GM23338 (cell line): ENCODE measurements at regions not wholly inside any gene's neighbourhood (a gene's known extent, or its start where the extent isn't known, plus 50 kb on each side); places are given as distances from the start of the nearest gene placed in this dataset.

ENCODE experiments used
- ATAC-seq: fragments of 200-7000 bp; cut with Tn5 transposase; 3 replicates; pipeline ENCODE4 v1.9.1; 2020
- DNase-seq: peaks from one replicate; pipeline ENCODE4 v3.0.0-alpha.2; 2015; ENCODE audit warnings: low spot score
- H2AFZ ChIP-seq: fragments of 200-600 bp; sonication (generic); 2 replicates; pipeline ENCODE4 v1.8.0; 2016; ENCODE audit warnings: antibody characterized with exemption, mild to moderate bottlenecking, moderate library complexity
- H3F3A ChIP-seq: fragments of 200-600 bp; sonication (generic); replicated peaks from 2 replicates; pipeline ENCODE4 v1.8.0; 2017; ENCODE audit warnings: antibody characterized with exemption, mixed run types, low read depth
- H3K27ac ChIP-seq: fragments of 200-600 bp; sonication (generic); 2 replicates; pipeline ENCODE4 v1.6.1; 2016; ENCODE audit warnings: low read depth
- H3K27me3 ChIP-seq: fragments of 200-600 bp; sonication (generic); 2 replicates; pipeline ENCODE4 v1.8.0; 2016; ENCODE audit warnings: mild to moderate bottlenecking, mixed run types, moderate library complexity; ENCODE audit not compliant: insufficient read depth
- H3K36me3 ChIP-seq: fragments of 200-600 bp; sonication (generic); 2 replicates; pipeline ENCODE4 v1.8.0; 2016; ENCODE audit warnings: mild to moderate bottlenecking; ENCODE audit not compliant: insufficient read depth
- H3K4me1 ChIP-seq: fragments of 200-600 bp; sonication (generic); 2 replicates; pipeline ENCODE4 v1.8.0; 2016; ENCODE audit warnings: mild to moderate bottlenecking, moderate library complexity; ENCODE audit not compliant: insufficient read depth
- H3K4me2 ChIP-seq: fragments of 200-600 bp; sonication (generic); 2 replicates; pipeline ENCODE4 v1.7.1; 2017; ENCODE audit warnings: mixed run types
- H3K4me3 ChIP-seq: fragments of 200-600 bp; sonication (generic); 2 replicates; pipeline ENCODE4 v1.6.1; 2016; ENCODE audit warnings: mixed run types
- H3K79me2 ChIP-seq: fragments of 200-600 bp; sonication (generic); replicated peaks from 2 replicates; pipeline ENCODE4 v1.8.0; 2017; ENCODE audit warnings: mild to moderate bottlenecking; ENCODE audit not compliant: insufficient read depth
- H3K9me2 ChIP-seq: fragments of 200-600 bp; sonication (generic); 2 replicates; pipeline ENCODE4 v1.8.0; 2017; ENCODE audit not compliant: insufficient read depth
- H4K20me1 ChIP-seq: fragments of 200-600 bp; sonication (generic); replicated peaks from 2 replicates; pipeline ENCODE4 v1.8.0; 2017; ENCODE audit warnings: mild to moderate bottlenecking; ENCODE audit not compliant: insufficient read depth
- H3K27ac Mint-ChIP-seq: 2 replicates; pipeline ENCODE4 v1.8.0; 2020; ENCODE audit warnings: inconsistent platforms, mild to moderate bottlenecking, moderate library complexity, mixed read lengths
- H3K27me3 Mint-ChIP-seq: 3 replicates; pipeline ENCODE4 v1.8.0; 2022; ENCODE audit warnings: low read depth, mild to moderate bottlenecking, moderate library complexity, mixed read lengths, inconsistent platforms; ENCODE audit not compliant: insufficient read depth, poor library complexity
- H3K36me3 Mint-ChIP-seq: 3 replicates; pipeline ENCODE4 v1.8.0; 2021; ENCODE audit warnings: low read depth, mild to moderate bottlenecking, inconsistent platforms, moderate library complexity, mixed read lengths
- H3K4me1 Mint-ChIP-seq: 3 replicates; pipeline ENCODE4 v1.8.0; 2020; ENCODE audit warnings: mild to moderate bottlenecking, inconsistent platforms, mixed read lengths
- H3K4me3 Mint-ChIP-seq: 3 replicates; pipeline ENCODE4 v1.8.0; 2021; ENCODE audit warnings: moderate library complexity, mild to moderate bottlenecking, inconsistent platforms, mixed read lengths
- H3K9me3 Mint-ChIP-seq: 3 replicates; pipeline ENCODE4 v1.8.0; 2020; ENCODE audit warnings: moderate library complexity, mild to moderate bottlenecking, inconsistent platforms, mixed read lengths
- EZH2 ChIP-seq: fragments of 200-600 bp; sonication (generic); IDR thresholded peaks from one replicate; pipeline ENCODE4 v1.8.0; 2017; ENCODE audit warnings: antibody characterized with exemption, mild to moderate bottlenecking, low read depth; ENCODE audit not compliant: unreplicated experiment
- EZH2phosphoT487 ChIP-seq: fragments of 200-600 bp; sonication (generic); IDR thresholded peaks from one replicate; pipeline ENCODE4 v1.8.1; 2018; ENCODE audit warnings: antibody characterized with exemption; ENCODE audit not compliant: unreplicated experiment
- JUNB ChIP-seq: IDR thresholded peaks from one replicate; pipeline ENCODE4 v1.6.1; 2016; ENCODE audit warnings: antibody characterized with exemption; ENCODE audit not compliant: unreplicated experiment
- NANOG ChIP-seq: IDR thresholded peaks from 2 replicates; pipeline ENCODE4 v1.6.1; 2016; ENCODE audit warnings: antibody characterized with exemption, borderline replicate concordance
- POLR2AphosphoS5 ChIP-seq: IDR thresholded peaks from 2 replicates; pipeline ENCODE4 v1.6.1; 2016; ENCODE audit warnings: antibody characterized with exemption, low read depth
- STAT1 ChIP-seq: IDR thresholded peaks from one replicate; pipeline ENCODE4 v1.6.1; 2016; ENCODE audit warnings: antibody characterized with exemption; ENCODE audit not compliant: unreplicated experiment
- ZNF114 ChIP-seq: fragments of 250-450 bp; sonication (Bioruptor Pico); IDR thresholded peaks from 2 replicates; pipeline ENCODE4 v1.5.0; 2020; ENCODE audit warnings: mild to moderate bottlenecking, moderate library complexity
- ZNF331 ChIP-seq: fragments of 250-450 bp; sonication (Bioruptor Pico); IDR thresholded peaks from 2 replicates; pipeline ENCODE4 v1.5.0; 2020; ENCODE audit warnings: low read depth, mild to moderate bottlenecking, moderate library complexity
- TF ChIP-seq, protein P1 (sequence below): fragments of 250-450 bp; sonication (Bioruptor Pico); IDR thresholded peaks from 2 replicates; pipeline ENCODE4 v1.5.0; 2020; ENCODE audit warnings: mild to moderate bottlenecking, moderate library complexity
- TF ChIP-seq, protein P2 (sequence below), 2 experiments: fragments of 200-600 bp in 1 of 2; sonication (generic) in 1 of 2; conservative IDR thresholded peaks; 2 replicates each; pipeline versions ENCODE4 v1.5.1 to v1.6.1; 2016 to 2017; ENCODE audit warnings: antibody characterized with exemption in 2 of 2, low read depth in 2 of 2, mild to moderate bottlenecking in 2 of 2, moderate library complexity in 1 of 2
- TF ChIP-seq, protein P3 (sequence below): IDR thresholded peaks from one replicate; pipeline ENCODE4 v1.6.1; 2018; ENCODE audit warnings: antibody characterized with exemption; ENCODE audit not compliant: unreplicated experiment

DNA sequence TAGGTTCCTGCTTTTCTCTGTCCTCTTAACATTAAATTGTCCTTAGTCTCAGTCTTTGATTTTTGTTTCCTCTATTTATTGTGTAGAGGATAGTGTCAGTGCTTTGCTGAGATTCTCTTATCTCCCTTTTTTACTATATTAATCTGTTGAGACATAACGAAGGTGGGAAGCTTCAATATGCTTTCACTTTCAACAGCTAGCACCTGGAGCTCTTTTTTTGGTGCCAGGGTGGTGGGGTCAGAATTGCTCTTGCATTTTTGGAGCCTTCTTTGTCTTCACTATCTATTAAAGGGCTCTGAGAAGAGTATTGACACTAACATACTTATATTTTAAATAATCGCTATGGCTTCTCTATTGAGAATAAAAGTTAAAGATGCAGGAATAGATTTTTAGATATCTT, 97.1 kb upstream of the EPHA7 start:
- Histone ChIP-seq H3K36me3 (no peaks in the 10 kb centered on the region), H3K4me3 (no peak overlapping the region), H4K20me1 (no peaks in the 10 kb centered on the region), H3K9me2 (no peaks in the 10 kb centered on the region), H3K4me2 (no peak overlapping the region), H3F3A (no peaks in the 10 kb centered on the region), H3K79me2 (no peaks in the 10 kb centered on the region), H2AFZ (no peak overlapping the region), H3K27ac (no peak overlapping the region), H3K4me1 (no peaks in the 10 kb centered on the region), H3K27me3 (no peaks in the 10 kb centered on the region)
- Mint-ChIP-seq H3K9me3 (no peaks in the 10 kb centered on the region), H3K4me3 (no peak overlapping the region), H3K27ac (no peak overlapping the region), H3K36me3 (no peaks in the 10 kb centered on the region), H3K4me1 (peaks cover 2% of the 10 kb centered on the region; the same call in 1 of the 3 replicates), H3K27me3 (no peaks in the 10 kb centered on the region)
- DNase-seq (no peak), ATAC-seq (no peak)
- no peak for TF ChIP-seq ZNF114 (CRISPR knock-in tag)

DNA sequence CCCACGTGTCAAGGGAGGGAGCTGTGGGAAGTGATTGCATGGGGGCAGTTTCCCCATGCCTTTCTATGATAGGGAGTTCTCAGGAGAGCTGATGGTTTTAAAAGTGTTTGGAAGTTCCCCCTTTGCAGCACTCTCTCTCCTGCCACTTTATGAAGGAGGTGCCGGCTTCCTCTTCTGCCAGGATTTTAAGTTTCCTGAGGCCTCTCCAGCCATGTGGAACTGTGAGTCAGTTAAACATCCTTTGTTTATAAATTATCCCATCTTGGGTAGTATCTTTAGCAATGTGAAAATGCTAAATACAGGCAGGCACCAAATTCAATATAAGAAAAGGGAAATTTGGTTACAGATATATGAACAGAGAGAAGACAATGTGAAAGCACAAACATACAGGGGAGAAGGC, 96.4 kb upstream of the EPHA7 start:
- H3K27me3 Mint-ChIP-seq = no peaks in the 10 kb centered on the region
- Histone ChIP-seq H3K4me2 (no peak overlapping the region), H3K27ac (no peak overlapping the region), H3K9me2 (no peaks in the 10 kb centered on the region), H3K4me1 (no peaks in the 10 kb centered on the region), H2AFZ (peak overlapping the region; percentile 18; the same call in 1 of the 2 replicates), H3K36me3 (no peaks in the 10 kb centered on the region), H3K27me3 (no peaks in the 10 kb centered on the region), H4K20me1 (no peaks in the 10 kb centered on the region), H3F3A (no peaks in the 10 kb centered on the region), H3K79me2 (no peaks in the 10 kb centered on the region), H3K4me3 (no peak overlapping the region)
- H3K36me3 Mint-ChIP-seq = no peaks in the 10 kb centered on the region
- H3K27ac Mint-ChIP-seq = no peak overlapping the region
- no peaks in the 10 kb centered on the region for H3K9me3 Mint-ChIP-seq
- no peak overlapping the region for H3K4me3 Mint-ChIP-seq
- ATAC-seq (no peak), DNase-seq (no peak)
- peaks cover 2% of the 10 kb centered on the region; the same call in 1 of the 3 replicates for H3K4me1 Mint-ChIP-seq
- TF ChIP-seq, protein P1, sequence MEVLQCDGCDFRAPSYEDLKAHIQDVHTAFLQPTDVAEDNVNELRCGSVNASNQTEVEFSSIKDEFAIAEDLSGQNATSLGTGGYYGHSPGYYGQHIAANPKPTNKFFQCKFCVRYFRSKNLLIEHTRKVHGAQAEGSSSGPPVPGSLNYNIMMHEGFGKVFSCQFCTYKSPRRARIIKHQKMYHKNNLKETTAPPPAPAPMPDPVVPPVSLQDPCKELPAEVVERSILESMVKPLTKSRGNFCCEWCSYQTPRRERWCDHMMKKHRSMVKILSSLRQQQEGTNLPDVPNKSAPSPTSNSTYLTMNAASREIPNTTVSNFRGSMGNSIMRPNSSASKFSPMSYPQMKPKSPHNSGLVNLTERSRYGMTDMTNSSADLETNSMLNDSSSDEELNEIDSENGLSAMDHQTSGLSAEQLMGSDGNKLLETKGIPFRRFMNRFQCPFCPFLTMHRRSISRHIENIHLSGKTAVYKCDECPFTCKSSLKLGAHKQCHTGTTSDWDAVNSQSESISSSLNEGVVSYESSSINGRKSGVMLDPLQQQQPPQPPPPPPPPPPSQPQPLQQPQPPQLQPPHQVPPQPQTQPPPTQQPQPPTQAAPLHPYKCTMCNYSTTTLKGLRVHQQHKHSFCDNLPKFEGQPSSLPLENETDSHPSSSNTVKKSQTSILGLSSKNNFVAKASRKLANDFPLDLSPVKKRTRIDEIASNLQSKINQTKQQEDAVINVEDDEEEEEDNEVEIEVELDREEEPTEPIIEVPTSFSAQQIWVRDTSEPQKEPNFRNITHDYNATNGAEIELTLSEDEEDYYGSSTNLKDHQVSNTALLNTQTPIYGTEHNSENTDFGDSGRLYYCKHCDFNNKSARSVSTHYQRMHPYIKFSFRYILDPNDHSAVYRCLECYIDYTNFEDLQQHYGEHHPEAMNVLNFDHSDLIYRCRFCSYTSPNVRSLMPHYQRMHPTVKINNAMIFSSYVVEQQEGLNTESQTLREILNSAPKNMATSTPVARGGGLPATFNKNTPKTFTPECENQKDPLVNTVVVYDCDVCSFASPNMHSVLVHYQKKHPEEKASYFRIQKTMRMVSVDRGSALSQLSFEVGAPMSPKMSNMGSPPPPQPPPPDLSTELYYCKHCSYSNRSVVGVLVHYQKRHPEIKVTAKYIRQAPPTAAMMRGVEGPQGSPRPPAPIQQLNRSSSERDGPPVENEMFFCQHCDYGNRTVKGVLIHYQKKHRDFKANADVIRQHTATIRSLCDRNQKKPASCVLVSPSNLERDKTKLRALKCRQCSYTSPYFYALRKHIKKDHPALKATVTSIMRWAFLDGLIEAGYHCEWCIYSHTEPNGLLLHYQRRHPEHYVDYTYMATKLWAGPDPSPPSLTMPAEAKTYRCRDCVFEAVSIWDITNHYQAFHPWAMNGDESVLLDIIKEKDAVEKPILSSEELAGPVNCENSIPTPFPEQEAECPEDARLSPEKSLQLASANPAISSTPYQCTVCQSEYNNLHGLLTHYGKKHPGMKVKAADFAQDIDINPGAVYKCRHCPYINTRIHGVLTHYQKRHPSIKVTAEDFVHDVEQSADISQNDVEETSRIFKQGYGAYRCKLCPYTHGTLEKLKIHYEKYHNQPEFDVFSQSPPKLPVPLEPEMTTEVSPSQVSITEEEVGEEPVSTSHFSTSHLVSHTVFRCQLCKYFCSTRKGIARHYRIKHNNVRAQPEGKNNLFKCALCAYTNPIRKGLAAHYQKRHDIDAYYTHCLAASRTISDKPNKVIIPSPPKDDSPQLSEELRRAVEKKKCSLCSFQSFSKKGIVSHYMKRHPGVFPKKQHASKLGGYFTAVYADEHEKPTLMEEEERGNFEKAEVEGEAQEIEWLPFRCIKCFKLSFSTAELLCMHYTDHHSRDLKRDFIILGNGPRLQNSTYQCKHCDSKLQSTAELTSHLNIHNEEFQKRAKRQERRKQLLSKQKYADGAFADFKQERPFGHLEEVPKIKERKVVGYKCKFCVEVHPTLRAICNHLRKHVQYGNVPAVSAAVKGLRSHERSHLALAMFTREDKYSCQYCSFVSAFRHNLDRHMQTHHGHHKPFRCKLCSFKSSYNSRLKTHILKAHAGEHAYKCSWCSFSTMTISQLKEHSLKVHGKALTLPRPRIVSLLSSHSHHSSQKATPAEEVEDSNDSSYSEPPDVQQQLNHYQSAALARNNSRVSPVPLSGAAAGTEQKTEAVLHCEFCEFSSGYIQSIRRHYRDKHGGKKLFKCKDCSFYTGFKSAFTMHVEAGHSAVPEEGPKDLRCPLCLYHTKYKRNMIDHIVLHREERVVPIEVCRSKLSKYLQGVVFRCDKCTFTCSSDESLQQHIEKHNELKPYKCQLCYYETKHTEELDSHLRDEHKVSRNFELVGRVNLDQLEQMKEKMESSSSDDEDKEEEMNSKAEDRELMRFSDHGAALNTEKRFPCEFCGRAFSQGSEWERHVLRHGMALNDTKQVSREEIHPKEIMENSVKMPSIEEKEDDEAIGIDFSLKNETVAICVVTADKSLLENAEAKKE (CRISPR knock-in tag) = no peak
- no peak for TF ChIP-seq POLR2AphosphoS5
- TF ChIP-seq, protein P2, sequence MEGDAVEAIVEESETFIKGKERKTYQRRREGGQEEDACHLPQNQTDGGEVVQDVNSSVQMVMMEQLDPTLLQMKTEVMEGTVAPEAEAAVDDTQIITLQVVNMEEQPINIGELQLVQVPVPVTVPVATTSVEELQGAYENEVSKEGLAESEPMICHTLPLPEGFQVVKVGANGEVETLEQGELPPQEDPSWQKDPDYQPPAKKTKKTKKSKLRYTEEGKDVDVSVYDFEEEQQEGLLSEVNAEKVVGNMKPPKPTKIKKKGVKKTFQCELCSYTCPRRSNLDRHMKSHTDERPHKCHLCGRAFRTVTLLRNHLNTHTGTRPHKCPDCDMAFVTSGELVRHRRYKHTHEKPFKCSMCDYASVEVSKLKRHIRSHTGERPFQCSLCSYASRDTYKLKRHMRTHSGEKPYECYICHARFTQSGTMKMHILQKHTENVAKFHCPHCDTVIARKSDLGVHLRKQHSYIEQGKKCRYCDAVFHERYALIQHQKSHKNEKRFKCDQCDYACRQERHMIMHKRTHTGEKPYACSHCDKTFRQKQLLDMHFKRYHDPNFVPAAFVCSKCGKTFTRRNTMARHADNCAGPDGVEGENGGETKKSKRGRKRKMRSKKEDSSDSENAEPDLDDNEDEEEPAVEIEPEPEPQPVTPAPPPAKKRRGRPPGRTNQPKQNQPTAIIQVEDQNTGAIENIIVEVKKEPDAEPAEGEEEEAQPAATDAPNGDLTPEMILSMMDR (conservative IDR thresholded peaks at IDR 0.05; ENCODE audit: low read depth in 2 of 2) = no peak
- no peak for TF ChIP-seq STAT1
- TF ChIP-seq ZNF114 (CRISPR knock-in tag) = no peak
- TF ChIP-seq EZH2 = no peak
- TF ChIP-seq NANOG = no peak
- TF ChIP-seq EZH2phosphoT487 = no peak
- TF ChIP-seq JUNB = no peak
- TF ChIP-seq, protein P3, sequence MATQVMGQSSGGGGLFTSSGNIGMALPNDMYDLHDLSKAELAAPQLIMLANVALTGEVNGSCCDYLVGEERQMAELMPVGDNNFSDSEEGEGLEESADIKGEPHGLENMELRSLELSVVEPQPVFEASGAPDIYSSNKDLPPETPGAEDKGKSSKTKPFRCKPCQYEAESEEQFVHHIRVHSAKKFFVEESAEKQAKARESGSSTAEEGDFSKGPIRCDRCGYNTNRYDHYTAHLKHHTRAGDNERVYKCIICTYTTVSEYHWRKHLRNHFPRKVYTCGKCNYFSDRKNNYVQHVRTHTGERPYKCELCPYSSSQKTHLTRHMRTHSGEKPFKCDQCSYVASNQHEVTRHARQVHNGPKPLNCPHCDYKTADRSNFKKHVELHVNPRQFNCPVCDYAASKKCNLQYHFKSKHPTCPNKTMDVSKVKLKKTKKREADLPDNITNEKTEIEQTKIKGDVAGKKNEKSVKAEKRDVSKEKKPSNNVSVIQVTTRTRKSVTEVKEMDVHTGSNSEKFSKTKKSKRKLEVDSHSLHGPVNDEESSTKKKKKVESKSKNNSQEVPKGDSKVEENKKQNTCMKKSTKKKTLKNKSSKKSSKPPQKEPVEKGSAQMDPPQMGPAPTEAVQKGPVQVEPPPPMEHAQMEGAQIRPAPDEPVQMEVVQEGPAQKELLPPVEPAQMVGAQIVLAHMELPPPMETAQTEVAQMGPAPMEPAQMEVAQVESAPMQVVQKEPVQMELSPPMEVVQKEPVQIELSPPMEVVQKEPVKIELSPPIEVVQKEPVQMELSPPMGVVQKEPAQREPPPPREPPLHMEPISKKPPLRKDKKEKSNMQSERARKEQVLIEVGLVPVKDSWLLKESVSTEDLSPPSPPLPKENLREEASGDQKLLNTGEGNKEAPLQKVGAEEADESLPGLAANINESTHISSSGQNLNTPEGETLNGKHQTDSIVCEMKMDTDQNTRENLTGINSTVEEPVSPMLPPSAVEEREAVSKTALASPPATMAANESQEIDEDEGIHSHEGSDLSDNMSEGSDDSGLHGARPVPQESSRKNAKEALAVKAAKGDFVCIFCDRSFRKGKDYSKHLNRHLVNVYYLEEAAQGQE = no peak
- no peak for TF ChIP-seq ZNF331
